ENCODE measurements at regions not wholly inside any gene's neighbourhood (a gene's known extent, or its start where the extent isn't known, plus 50 kb on each side); places are given as distances from the start of the nearest gene placed in this dataset.

DNA sequence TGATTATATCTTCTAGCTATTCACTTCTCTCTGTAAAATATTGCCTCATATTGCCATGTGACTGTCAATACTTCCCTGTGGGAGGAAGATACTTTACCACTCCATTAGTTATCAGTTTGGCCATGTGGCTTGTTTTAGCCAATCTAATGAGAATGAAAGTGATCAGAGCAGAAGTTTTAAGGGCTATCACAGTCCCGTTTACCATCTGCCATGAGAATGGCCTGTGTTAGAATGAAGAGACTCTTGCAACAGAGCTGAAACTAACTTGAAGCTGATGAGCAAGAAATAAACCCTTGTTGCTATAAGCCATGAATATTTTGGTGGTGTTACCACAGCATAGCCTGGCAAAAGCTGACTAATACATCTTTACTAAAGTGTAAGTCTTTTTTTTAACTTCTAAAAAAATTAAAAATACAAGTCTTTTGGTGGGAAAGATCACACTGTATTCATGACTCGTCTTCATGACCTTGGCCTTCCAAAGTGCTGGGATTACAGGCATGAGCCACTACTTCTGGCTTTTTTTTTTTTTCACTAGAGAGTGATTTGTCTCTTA is 68.0 kb upstream of the CTNNA1 start:
- TF ChIP-seq, protein P1, sequence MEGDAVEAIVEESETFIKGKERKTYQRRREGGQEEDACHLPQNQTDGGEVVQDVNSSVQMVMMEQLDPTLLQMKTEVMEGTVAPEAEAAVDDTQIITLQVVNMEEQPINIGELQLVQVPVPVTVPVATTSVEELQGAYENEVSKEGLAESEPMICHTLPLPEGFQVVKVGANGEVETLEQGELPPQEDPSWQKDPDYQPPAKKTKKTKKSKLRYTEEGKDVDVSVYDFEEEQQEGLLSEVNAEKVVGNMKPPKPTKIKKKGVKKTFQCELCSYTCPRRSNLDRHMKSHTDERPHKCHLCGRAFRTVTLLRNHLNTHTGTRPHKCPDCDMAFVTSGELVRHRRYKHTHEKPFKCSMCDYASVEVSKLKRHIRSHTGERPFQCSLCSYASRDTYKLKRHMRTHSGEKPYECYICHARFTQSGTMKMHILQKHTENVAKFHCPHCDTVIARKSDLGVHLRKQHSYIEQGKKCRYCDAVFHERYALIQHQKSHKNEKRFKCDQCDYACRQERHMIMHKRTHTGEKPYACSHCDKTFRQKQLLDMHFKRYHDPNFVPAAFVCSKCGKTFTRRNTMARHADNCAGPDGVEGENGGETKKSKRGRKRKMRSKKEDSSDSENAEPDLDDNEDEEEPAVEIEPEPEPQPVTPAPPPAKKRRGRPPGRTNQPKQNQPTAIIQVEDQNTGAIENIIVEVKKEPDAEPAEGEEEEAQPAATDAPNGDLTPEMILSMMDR (IDR thresholded peaks at IDR 0.05), result no peak
- TF ChIP-seq POLR2A (IDR thresholded peaks at IDR 0.05), result no peak

All from lower leg skin (tissue), 3 donors.